ENCODE measurements at regions not wholly inside any gene's neighbourhood (a gene's known extent, or its start where the extent isn't known, plus 50 kb on each side); places are given as distances from the start of the nearest gene placed in this dataset.
"Not testable (repeated sequence)": the region's sequence is repeated elsewhere in the genome, so short reads cannot be mapped to it uniquely, and the experiment has no call there.

DNA sequence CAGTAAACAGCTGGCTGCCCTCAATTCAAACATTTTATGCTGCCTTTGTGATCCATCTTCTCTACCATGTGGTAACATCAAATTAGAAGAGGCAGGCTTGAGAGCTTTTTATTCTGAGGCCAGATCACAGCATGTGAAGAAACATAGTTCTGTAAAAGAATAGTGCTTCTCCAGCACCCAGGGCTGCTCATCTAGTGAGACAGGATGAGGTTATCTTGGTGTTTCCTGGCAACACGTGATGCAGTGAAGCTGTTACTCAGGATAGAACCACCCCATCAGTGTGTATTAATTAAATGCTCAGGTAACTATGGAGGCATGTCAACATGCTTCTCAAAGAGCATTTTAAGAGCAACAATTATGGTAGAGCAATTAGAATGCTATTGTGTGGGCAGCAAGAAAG lies 400.5 kb upstream of the ACO1 start:
- DNase-seq (ENCODE audit: insufficient read length, low spot score) = no peak
- no peak for TF ChIP-seq POLR2A (IDR thresholded peaks at IDR 0.05; ENCODE audit: low read depth, low read length)
- FAIRE-seq = no peak

DNA sequence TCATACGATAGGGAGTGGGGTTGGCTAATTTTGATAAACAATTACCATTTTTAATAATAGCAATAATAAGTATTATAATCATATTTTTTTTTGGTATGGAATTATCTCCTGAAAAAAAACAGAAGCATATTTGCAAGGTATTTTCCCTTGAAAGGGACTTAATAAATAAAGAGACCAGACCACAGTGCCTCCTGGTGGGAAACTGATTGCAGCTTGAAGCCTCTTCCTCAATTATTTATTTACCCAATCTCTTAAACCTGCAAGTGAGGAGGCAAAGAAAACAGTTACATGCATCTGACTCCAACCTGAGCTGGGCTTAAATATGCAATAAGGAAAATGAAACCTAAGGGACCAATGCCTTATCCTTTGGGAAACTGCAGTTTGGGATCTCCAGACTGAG lies 388.1 kb upstream of the ACO1 start:
- FAIRE-seq = no peak
- no peak for DNase-seq (ENCODE audit: insufficient read length, low spot score)

DNA sequence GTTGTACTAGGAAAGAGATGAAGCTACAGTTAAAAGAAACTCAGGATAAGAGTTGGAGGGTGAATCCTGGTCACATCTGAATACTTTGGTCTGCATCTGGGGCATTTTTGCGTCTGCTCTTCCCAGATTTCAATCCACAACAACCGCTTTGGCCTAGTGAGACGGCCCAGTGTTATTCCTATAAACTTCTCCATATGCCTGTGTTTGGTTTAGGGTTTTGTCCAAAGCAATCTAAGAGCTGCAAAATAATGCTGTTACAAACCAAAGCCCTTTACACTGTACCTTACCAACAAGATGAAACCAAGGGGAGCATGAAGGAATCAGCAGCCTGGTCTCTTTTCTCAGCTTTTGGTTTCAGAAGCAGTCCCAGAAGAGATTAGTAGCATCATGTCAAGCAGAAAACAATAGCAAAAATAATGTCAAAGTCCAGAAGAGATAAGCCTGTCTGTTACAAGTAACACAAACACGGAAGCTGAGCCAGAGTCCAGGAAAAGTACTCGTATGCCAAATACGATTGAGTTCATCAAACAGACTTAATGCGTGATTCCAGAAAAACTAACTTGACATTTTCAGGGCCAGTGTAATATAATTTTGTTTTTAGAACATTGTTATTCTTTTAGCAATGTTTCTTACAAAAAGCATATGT lies 379.9 kb upstream of the ACO1 start:
- TF ChIP-seq POLR2A (IDR thresholded peaks at IDR 0.05; ENCODE audit: low read depth, low read length) = no peak
- FAIRE-seq = no peak
- no peak for DNase-seq (ENCODE audit: insufficient read length, low spot score)

More for the DNA sequence above, 388.1 kb upstream of the ACO1 start:
- no peak for TF ChIP-seq POLR2A (IDR thresholded peaks at IDR 0.05; ENCODE audit: low read depth, low read length)

DNA sequence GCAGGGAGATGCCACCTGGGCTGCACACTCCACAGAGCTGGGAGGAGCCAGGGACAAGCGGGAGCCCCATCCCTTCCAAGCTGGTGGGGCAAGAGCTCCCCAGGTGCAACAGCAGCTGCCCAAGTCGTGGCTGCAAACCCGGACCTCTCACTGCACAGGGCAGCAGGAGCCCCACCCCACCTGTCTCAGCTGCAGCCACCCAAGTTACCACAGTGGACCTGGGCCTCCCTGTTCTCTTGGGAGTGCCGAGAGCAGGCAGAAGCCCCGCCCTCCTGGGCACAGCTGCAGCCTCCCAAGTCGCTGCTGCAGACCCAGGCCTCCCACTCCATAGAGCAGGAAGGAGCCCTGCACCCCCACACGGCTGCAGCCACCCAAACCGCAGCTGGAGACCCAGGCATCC lies 374.1 kb upstream of the ACO1 start:
- no peak for DNase-seq (ENCODE audit: insufficient read length, low spot score)
- no peak for TF ChIP-seq POLR2A (IDR thresholded peaks at IDR 0.05; ENCODE audit: low read depth, low read length)
- FAIRE-seq = no peak

DNA sequence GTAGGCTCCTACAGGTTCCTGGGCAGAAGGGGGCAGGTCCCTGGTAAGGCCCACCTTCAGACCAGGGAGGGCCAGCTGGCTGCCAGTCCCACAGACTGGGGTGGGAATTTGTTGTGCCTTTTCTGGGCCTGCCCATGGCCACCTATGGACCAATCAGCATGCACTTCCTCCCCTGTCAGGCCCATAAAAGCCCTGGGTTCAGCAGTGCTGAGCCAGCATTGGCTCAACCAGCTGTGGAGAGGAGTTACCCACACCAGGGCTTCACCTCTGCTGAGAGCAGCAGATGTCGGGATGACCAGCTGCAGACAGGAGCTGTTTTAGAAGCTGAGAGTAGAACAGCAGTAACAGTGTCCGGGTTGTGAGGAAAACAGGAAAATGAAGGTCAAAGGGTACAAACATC lies 373.4 kb upstream of the ACO1 start:
- FAIRE-seq = no peak
- DNase-seq (ENCODE audit: insufficient read length, low spot score) = no peak
- no peak for TF ChIP-seq POLR2A (IDR thresholded peaks at IDR 0.05; ENCODE audit: low read depth, low read length)

DNA sequence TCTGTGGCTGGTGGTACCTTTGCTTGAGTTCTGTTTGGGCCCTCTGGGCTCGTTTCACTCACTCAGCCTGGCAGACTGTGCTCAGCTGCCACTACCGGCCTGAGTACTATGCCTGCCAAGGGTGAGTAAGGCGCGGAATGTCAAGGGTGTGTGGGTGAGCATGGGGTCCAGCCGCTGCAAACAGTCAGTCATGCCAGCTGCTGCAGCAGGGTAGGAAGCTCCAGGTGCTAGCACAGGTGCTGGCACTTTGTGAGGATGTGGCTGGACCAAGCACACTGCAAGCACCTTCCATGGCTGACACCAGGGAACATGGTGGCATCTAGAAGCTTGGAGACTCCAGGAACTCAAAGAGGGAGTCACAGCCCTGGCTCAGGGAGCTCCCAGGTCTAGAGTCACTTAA lies 368.6 kb upstream of the ACO1 start:
- DNase-seq (ENCODE audit: insufficient read length, low spot score) (no peak), FAIRE-seq (no peak)
- no peak for TF ChIP-seq POLR2A (IDR thresholded peaks at IDR 0.05; ENCODE audit: low read depth, low read length)

DNA sequence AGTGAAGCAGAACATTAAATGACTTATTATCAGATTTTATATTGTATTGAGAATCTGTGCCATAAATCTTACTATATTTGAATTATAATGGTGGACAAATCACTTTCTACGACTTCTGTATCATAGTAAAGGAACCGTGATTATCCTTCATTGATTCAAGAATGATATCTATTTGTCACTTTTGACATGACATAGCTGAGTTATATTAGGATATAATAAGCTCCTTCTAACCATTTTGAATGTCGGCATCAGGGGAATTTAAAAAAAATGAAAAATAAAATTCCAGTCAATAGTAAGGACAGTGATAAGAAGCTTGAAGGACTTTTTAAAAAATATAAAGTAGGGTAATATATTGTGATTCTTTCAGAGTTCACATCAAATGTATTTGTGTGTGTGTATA lies 338.9 kb upstream of the ACO1 start:
- DNase-seq (ENCODE audit: insufficient read length, low spot score) (no peak), FAIRE-seq (no peak)
- TF ChIP-seq POLR2A (IDR thresholded peaks at IDR 0.05; ENCODE audit: low read depth, low read length) = no peak

DNA sequence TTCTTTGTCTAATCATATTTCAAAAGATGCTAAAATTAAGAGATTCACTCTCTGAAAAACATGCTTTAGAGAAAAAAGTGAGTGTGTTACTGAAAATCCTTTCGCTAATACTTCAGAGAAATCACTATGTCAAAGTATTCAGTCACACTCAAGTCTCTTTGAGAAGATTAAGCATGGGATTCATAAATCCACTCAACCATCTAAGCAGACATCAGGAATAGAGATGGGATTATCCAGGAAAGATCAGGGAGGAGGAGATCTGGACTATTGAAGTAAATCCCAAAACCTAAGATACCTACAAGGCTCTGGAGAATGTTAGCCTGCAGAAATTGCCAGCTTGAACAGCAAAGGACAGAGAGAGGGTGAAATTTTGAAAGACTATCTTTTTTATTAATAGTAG lies 317.2 kb upstream of the ACO1 start:
- no peak for DNase-seq (ENCODE audit: insufficient read length, low spot score)
- no peak for FAIRE-seq
- no peak for TF ChIP-seq POLR2A (IDR thresholded peaks at IDR 0.05; ENCODE audit: low read depth, low read length)

DNA sequence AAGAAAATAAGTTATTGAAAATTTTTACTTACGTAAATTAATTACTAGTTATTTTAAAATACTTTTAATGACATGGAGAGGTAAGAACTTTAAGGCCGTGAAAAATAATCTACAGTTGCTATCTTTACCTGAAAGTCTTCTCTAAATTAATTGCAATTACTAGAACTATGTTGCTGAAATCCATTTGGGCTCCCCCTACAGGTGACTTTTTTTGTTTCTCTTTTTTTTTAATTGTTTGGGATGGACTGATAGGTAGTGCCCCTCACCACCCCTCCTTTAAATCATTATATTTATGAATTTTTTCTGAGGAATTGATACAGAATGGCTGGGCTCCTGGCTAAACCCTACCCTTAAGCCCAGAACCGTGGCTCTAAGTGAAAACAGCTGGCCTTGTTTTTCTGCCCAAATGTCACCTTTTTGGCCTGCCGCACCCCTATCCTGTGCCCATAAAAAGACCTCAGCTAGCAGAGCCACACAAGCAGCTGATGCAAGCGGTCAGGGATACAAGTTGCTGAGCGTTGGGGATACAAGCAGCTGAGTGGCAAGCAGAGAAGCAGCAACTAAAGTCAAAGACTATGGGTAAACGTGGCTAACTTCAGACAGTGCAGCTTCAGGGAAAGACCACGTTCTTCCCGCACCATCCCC lies 315.2 kb upstream of the ACO1 start:
- FAIRE-seq (no peak), DNase-seq (ENCODE audit: insufficient read length, low spot score) (no peak)
- TF ChIP-seq POLR2A (IDR thresholded peaks at IDR 0.05; ENCODE audit: low read depth, low read length) = no peak

DNA sequence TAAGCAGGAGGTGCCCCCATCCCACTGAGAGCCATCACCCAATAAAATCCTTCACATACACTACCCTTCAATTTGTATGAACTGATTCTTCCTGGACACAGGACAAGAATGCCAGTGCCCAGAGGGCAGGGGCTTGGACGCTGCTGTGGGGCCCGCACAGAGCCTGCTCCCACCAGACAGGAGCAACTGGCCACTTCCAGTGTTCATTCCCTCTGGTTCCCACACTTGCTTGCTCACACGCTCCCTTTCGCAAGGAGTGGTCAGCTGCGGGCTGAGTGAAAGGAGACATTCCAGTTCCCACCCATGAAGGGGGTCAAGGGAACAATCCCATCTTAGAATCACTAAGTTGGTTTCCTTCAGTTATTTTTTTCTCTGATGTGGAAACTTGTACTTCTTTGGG lies 314.5 kb upstream of the ACO1 start:
- FAIRE-seq (no peak), DNase-seq (ENCODE audit: insufficient read length, low spot score) (no peak)
- no peak for TF ChIP-seq POLR2A (IDR thresholded peaks at IDR 0.05; ENCODE audit: low read depth, low read length)

DNA sequence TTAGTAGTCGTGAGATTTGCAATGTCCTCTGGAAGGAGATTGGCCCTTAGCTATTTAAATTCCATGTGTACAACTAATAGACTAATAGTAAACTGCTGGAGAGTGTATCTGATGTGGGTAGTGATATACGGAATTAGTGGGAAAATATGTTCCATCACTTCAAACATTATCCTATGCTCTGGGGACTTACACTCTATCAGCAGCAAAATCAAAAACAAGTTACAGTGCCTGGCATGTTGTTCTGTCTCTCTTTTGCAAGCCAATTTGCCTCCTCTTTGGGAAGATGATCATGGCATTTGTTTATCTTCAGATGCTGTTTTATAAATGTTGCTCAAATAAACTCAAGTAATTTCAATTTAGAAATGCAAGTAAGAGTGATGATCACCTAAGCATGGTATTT lies 311.9 kb upstream of the ACO1 start:
- TF ChIP-seq POLR2A (IDR thresholded peaks at IDR 0.05; ENCODE audit: low read depth, low read length) = no peak
- FAIRE-seq = no peak
- no peak for DNase-seq (ENCODE audit: insufficient read length, low spot score)

DNA sequence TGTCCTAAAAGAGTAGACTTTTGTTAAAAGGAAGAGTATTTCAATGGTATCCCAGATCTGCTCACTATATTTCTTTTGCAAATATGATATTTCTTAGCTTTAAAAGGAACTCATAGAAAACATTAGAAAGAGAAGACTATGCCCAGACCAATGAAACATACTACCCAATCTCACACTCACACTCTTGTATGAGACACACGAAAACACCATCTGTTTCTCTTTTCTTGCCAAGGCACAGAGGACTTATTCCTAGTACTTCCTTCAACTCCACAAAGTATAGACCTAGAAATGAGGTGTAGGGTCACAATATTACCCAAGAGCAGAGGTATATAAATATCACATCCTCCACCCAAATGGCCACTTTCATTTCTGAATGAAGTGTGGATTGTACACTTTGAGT lies 292.4 kb upstream of the ACO1 start:
- no peak for FAIRE-seq
- no peak for DNase-seq (ENCODE audit: insufficient read length, low spot score)
- no peak for TF ChIP-seq POLR2A (IDR thresholded peaks at IDR 0.05; ENCODE audit: low read depth, low read length)

DNA sequence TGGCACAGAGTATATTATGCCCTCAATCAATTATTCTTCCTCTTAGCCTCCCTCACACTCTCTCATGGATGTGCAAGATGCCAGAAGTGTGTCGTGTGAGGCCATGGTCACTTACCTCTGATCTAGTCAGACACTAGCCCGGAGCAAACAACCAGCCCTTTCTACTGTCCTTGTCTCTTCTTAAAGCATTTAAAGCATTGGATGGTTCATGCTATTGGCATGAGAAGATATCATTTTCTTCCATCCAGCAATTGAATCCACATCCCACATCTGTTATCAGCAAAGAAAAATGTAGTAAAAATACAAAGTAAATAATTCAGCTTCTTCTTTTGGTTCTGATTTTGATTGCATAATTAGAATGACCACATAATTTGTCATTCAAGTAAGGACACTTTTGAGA lies 267.2 kb upstream of the ACO1 start:
- no peak for DNase-seq (ENCODE audit: insufficient read length, low spot score)
- no peak for TF ChIP-seq POLR2A (IDR thresholded peaks at IDR 0.05; ENCODE audit: low read depth, low read length)
- no peak for FAIRE-seq

DNA sequence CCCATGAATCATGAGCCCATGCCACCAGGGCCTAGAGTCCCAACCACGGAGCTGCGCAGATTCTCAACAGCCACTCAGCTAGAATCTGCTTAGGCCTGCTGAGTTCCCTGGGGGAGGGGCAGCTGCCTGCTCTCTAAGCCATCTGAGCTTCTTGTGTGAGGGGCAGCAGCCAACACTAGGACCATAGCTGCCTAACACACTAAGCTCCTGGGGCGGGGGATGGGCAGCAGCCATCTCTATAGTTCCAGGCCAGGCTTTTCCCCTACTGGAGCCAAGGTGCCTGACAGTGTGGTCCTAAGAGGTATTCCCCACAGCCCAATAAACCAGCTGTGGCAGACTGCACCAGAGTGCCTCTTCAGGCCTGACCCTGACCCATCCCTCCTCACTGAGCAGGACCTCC lies 255.9 kb upstream of the ACO1 start:
- TF ChIP-seq POLR2A (IDR thresholded peaks at IDR 0.05; ENCODE audit: low read depth, low read length) = no peak
- FAIRE-seq (no peak), DNase-seq (ENCODE audit: insufficient read length, low spot score) (no peak)

DNA sequence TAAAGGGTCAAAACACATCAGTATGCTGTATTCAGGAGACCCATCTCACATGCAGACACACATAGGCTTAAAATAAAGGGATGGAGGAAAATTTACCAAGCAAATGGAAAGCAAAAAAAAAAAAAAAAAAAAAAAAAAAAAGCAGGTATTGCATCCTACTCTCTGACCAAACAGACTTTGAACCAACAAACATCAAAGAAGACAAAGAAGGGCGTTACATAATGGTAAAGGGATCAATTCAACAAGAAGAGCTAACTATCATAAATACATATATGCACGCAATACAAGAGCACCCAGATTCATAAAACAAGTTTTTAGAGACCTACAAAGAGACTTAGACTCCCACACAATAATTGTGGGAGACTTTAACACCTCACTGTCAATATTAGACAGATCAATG lies 253.7 kb upstream of the ACO1 start:
- DNase-seq (ENCODE audit: insufficient read length, low spot score); FAIRE-seq: not testable (repeated sequence)

Data from H54 (cell line).